Activated CD8-positive, alpha-beta memory T cell treated with anti-CD3 and anti-CD28 coated beads for 24 hours (primary cell): ENCODE measurements at regions not wholly inside any gene's neighbourhood (a gene's known extent, or its start where the extent isn't known, plus 50 kb on each side); places are given as distances from the start of the nearest gene placed in this dataset.
"Not testable (repeated sequence)": the region's sequence is repeated elsewhere in the genome, so short reads cannot be mapped to it uniquely, and the experiment has no call there.

Experiments
- DNase-seq: peaks from one replicate; pipeline ENCODE4 v3.0.0-alpha.2; 2020

DNA sequence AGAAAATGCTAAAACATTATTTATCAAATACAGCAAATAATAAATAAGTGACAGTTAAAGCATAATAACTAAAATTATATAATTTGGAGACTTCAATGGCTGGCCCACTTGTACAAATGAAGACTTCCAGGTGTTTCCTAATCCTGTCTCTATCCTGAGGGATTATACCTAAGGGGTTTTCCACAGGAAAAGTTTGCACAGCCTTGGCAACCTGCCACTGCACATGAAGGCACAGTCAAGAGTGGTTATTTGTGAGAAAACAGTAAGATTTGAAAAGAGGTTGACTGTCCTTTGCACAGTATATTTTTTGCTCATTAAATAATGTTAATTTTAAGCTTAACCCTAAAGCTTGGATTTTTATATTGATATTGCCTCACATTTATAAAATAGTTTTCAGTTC, 655.9 kb downstream of the TTLL7 start:
- not testable (repeated sequence) for DNase-seq

DNA sequence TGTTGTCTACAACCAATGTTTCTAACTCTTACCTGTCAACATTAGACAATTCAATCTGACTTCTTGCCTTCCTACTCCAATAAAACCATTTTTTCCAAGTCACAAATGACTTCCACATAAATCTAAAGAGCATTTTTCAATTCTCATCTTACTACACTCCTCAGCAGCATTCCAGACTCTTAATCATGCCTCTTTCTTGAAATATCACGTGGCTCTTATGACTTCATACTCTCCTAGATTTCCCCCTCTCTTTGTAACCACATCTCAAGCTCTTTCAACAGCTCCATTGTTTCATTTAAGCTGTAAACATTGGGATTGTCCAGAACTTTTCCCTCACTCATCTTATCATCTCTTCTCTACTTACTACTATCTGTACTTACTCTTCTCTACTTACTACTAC, 666.6 kb downstream of the TTLL7 start:
- not testable (repeated sequence) for DNase-seq

DNA sequence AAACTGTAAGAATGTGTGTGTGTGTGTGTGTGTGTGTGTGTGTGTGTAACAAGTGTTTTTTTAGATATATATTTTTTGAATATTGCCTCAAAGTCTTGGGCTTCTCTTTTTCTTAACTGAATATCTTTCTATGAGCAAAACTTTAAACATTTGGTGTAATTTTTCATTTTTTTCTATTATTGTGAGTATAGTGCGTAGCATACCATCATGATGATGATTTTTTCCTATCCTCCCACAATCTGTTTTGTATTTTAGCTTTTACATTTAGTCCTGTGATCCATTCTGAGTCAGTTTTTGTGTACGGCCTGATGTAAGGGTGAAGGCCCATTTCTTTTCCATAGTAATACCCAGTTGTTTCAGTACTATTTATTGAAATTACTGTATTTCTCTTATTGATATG, 680.6 kb downstream of the TTLL7 start:
- DNase-seq = no peak

DNA sequence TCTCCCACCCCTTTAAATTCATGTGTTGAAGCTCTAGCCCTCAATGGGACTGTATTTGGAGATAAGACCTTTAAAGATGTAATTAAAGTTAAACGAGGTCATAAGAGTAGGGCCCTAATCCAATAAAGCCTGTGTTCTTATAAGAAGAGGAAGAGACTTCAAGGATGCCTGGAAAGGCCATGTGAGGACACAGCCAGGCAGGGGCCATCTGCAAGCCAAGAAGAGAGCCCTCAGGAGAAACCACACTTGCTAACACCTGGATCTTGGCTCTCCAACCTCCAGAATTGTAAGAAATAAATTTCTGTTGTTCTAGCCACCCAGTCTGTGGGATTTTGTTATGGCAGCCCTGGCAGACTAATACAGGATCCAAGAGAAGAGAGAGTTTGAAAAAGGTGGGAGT, 683.5 kb downstream of the TTLL7 start:
- not testable (repeated sequence) for DNase-seq

DNA sequence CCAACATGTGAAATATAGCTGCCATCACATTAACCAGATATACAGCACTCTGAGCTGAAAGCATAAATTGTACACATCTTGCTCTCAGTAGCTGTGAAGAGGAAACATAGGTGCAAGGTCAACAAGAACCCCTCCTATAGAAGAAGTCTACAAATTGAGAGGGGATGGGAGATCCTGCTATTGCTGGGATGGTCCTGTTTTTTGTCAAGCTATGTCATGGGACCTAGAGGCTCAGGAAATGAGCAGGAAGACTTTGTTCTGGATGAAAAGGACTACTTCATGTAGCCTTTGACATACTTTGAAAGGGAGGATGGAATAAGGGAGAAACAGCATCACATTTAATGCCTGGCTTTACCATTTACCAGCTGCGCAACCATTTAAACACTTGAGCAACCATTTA, 688.8 kb downstream of the TTLL7 start:
- DNase-seq = not testable (repeated sequence)

DNA sequence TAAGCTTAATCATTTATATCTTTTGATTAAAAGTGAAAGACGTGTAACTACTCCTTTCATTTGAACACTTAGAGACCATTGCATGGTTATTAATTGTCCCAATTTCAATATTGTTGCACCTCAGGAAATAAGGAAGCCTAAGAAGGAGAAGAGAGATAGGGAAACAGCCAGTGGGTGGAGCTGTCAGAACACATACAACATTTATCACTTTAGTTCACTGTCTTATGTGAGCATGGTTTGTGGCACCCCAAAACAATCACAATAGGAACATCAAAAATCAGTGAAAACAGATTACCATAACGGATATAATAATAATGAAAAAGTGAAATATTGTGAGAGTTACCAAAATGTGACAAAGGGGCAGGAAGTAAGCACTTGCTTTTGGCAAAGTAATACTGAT, 689.9 kb downstream of the TTLL7 start:
- not testable (repeated sequence) for DNase-seq

DNA sequence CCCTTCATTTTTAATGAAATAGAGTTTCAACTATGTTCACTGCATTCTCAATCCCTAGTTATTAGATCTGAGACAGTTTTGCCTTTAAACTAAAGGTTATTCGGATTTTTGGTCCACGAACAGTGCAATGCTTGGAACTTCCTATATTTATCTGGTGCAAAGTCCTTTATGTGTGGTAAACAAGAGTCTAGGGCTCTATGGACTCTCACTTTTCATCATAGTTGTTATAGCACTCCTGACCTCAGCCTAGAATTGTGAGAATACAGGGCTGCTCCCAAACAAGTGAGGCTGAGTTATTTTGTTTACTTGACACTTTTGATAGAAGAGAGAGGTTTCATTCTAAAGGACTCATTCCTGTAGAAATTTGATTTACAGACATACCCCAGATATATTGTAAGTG, 692.1 kb downstream of the TTLL7 start:
- not testable (repeated sequence) for DNase-seq

DNA sequence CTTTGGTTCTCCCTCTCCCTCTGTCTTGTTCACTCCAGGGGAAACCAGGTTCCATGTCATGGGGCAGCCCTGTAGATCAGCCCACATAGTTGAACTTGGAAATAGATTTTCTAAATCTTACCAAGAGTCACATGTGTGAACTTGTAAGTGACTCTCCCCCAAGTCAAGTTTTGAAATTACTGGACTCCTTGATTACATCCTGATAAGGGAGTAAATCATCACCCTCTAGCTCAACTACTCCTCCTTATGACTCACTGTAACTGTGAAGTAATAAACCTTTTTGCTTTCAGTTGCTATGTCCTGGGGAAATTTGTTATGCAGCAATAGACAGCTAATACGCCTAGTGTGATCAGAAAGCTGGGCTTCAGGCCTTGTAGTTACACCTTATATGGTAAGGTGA, 703.3 kb downstream of the TTLL7 start:
- DNase-seq = not testable (repeated sequence)

DNA sequence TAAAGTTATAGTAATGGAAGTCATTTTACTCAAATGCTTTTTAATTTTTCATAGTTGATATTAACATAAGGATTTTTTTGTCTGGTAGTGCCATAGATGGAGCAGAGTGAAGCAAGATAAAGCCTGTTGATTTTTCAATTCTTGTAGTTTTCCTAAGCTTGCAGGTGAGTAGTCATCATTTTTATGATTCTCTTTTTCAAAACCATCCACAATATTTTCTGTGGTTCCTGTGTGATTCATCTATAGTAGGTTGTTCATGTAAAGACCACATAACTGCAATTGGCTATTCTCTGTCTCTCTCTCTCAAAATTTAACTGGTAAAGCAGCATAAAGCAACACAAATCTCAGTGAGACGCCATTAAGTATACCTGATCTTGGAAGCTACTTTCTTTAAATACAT, 711.5 kb downstream of the TTLL7 start:
- DNase-seq = not testable (repeated sequence)

DNA sequence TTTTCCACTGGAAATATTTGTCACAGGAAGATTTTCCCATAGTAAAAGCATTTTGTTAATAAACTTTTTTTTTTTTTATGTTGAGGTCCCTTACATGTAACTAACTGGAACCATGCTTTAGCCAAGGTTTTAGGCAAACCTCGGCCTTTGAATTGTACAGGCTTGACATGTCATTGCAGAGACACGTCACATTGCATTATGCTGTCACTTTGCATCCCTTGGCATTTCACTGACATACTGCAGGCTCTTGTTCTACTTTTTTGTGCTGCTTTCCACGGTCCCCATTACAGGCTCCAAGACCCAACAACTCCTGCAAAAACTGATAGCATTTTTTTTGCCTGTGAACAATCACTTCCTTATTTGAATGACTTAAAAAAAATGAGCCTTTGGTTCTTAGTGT, 724.3 kb downstream of the TTLL7 start:
- not testable (repeated sequence) for DNase-seq

DNA sequence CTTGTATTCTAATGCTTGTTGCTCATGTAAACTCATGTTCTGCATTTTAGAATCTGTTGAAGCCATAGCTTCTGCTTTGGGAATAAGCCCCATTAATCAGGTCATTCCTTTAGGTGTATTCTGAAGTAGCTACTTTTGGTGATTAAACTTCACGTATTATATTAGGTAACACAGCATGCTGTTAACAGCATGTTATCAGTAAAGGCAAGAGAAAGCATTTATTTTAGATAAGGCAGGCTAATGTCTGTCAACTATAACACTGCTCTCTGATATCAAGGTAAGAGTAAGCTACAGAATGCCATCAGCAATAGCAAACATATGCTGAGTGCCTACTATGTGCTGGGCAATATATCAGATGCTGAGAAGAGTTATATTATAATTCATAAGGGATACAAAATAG, 726.4 kb downstream of the TTLL7 start:
- DNase-seq = not testable (repeated sequence)

DNA sequence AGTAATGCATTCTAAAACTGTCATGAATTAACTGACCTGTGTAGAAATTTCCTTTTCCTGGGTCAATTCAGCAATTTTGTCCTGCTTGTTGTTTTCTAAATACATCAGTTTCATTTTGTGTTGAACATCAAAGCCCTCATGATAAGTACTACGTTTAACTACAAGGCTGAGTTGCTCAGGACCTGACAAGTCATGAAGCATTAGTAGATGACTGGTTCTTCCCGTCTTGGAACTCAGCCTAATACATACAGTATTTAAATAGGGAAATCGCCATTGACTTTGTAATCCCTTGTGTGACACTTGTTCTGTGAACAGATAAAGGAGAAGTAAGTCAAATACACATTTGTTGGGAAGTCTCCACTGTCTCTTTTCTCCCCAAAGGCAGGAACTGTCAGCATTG, 727.1 kb downstream of the TTLL7 start:
- not testable (repeated sequence) for DNase-seq

DNA sequence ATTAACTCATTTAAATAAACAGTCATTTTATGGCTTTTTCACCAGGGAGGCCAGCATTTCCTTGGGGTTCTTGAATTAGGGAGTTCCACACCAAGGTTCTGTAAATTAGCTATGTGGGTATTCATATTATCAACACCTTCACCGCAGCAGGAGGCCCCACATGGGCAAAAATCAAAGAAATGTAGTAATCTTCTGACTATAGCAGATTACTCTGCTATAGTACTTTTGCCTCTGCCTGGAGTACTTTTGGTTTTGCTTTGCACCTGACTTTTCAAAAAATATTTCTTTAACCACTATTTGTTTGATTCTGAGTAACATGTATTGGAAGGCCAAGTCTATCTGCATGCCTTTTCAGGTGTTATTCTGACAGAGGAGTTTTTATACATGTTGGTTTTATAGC, 728.1 kb downstream of the TTLL7 start:
- DNase-seq = not testable (repeated sequence)

DNA sequence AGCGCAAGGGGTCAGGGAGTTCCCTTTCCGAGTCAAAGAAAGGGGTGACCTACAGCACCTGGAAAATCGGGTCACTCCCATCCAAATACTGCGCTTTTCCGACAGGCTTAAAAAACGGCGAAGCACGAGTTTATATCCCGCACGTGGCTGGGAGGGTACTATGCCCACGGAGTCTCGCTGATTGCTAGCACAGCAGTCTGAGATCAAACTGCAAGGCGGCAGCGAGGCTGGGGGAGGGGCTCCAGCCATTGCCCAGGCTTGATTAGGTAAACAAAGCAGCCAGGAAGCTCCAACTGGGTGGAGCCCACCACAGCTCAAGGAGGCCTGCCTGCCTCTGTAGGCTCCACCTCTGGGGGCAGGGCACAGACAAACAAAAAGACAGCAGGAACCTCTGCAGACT, 735.1 kb downstream of the TTLL7 start:
- not testable (repeated sequence) for DNase-seq

DNA sequence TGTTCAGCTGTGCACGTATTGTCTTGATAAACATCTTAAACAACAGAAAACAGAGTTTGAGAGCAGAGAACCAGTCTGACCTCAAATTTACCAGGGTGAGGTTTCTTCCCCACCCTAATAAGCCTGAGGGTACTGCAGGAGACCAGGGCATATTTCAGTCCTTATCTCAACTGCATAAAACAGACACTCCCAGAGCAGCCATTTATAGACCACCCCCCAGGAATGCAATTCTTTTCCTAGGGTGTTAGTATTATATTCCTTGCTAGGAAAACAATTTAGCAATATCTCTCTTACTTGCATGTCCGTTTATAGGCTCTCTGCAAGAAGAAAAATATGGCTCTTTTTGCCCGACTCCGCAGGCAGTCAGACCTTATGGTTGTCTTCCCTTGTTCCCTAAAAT, 747.2 kb downstream of the TTLL7 start:
- not testable (repeated sequence) for DNase-seq

DNA sequence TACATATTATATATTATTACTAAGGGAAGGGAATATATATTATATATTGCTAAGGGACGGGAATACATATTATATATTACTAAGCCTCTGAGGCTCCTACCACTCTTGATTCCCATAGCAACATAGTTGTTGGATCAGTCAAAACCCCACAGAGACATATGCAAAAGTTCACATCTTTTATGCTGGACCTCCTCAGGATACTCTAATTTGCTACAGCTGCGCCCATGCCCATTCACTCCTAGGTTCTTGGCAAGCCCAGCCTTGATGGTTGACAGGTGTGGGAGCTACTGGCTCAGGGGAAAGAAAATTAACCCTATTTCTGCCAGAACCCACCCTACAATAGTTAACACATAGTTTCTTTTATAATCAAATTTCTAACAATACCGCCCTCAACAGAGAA, 752.2 kb downstream of the TTLL7 start:
- not testable (repeated sequence) for DNase-seq

DNA sequence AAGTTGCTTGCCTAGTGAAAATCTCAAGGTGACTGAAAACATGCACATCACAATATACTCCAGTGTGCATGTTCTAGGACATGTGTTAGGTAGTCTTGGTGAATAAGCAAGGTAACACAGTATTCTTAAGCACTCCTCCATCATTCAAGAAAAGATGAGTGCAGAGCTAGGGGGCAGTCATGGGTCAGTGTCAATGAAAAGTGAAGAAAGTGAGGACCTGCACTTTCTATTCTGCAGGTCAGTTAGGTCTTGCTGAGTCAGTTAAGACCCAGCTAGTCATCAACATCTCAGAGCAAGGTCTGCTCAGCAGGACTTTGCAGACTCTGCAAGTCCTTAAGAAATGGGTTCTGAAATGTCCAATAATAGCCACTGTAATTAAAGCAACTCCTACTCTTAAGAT, 754.1 kb downstream of the TTLL7 start:
- not testable (repeated sequence) for DNase-seq

DNA sequence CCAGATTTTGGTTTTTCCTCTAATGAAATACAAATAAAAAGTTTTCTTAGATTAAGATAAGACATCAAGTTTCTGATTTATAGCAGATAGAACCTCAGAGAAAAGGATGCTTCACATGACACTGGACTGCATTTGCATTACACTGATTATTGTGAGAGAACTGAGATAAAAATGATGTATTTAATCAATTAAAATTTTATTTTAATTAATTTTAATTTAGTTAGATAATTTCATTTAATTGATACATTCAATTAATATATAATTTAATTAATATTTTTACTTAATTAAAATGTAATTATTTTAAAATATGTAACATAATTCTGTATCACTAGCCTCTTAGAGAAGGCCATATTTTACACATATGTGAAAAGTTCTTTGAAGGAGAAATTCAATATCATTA, 759.4 kb downstream of the TTLL7 start:
- not testable (repeated sequence) for DNase-seq

DNA sequence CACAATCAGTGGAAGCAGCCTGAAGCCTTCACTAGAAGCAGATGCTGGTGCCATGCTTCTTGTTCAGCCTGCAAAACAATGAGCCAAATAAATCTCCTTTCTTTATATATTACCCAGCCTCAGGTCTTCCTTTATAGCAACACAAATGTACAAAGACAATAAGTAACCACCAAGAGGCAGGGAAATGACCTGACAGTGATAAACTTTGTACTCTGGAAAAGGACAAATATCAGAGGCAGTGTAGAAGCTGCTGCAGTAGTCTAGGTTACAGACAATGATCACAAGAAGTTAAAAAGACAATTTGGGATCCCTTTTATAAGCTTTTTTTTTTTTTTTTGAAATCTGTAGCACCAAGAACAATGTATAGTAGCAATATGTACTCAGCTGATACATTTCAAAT, 760.3 kb downstream of the TTLL7 start:
- not testable (repeated sequence) for DNase-seq

DNA sequence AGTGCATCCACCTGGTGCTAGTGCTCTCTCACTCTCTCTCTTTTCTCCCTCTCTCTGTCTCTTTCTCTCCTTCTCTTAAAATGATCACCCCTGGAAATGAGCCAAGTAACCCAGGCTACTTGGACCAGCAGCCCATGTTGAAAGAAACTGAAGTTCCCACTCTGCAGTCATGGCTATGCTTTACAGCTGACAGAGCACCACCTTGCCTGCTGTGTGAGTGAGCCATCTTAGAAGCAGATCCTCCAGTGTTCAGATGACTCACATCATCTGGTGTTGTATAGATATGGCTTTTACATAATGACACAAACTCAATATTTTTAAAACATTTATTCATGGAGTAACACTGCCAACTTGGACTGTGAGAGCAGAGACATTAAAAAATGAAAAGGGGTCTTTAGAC, 779.1 kb downstream of the TTLL7 start:
- DNase-seq = not testable (repeated sequence)

DNA sequence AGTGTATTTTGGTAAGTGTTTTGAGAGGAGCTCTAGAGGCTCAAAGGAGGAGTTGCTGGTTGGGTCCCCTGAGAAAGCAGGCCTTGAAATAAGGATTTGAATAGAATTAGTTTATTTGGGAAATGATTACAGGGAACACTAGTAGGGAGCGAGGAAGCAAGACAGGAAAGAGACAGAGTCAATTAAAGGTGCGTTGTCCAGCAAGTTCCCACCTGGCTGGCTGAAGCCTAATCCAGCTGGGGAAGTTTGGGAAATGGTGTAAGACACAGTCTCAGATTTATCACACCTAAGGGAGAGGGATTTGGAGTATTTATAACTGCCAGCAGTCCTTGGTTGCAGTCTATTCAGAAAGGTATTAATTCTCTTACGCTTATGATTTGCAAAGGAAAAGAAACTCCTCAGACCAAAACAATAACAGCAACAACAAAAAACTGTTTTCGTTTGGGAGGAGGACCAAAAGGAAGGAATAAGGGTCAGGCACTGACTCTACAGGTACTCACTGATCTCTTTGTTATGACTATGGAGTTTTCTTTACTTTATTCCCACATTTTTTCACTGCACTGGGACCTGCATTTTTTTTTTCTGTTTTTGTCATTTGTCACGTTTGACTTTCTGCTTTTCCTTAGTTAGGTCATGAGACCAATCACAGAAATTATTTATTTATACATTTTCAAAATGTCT, 780.8 kb downstream of the TTLL7 start:
- not testable (repeated sequence) for DNase-seq

DNA sequence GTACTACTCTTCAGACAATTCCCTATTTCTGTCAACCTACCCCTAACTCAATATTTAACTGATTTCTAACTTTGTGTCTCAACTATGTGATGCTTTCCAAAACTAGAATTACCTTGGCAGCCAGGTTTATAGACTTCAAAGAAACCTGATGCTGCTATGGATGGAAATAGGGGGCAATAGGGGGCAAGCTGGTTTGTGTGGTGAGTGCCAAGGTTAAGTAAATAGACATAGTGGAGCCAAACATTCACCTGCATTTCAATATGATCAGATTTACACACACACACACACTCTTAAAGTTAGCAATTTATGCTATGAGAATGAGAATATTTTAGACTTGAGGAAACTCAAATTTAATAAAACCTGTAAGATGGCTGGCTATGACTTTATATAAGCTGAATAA, 784.6 kb downstream of the TTLL7 start:
- DNase-seq = not testable (repeated sequence)

DNA sequence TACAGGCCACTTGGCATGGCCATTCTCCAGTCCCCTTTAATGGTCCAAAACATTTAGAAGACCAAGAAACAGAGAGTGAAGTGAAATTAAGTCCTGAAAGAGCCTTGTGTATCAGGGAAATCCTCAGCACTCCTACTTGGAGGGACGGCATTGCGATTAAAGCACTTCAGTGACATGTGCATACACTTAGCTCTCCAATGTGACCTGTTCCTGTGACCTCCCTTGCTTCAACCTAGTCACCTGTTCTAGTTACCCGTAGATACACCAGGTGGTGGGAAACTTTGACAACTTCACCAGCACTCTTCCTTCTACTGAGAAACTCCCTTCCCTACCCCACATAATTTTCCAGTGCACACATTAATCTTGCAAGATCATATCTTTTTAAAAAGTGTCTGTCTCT, 785.3 kb downstream of the TTLL7 start:
- not testable (repeated sequence) for DNase-seq

DNA sequence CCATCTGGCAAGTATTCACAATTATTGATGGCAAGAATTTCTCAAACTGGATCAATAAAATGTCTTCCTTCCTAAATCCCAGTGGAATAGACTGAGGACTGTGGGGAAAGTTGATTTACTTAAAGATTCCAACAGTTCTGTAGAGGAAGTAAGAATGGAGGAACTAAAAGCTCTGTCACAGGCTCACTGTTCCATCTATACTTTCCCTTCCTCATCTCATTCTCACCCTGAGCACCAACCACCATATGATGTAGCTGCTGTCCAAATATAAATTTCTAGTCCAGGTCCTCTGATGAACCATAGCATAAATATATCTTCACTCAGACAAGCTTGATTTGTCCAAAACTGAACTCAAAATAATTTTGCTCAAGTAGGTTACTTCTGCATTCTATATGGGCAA, 786.9 kb downstream of the TTLL7 start:
- not testable (repeated sequence) for DNase-seq

DNA sequence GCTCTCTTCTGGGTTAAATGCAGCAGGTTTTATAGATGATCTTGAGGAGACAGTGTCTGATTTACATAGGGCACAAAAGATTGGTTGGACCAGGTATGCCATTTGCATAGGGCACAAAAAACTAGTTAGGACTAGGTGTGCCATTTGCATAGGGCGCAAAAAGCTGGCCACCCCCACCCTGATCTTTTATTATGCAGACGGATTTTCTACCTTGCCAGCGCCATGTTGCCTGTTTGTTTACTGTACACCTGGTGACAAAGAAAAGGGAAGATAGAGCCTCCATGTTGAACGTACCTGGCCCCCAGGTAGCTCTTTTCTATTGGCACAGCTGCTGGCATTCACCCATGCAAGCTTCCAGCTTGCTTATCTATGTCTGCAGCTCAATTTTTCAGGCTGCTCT, 790.4 kb downstream of the TTLL7 start:
- not testable (repeated sequence) for DNase-seq
